G401.6 (cell line): ENCODE measurements at regions not wholly inside any gene's neighbourhood (a gene's known extent, or its start where the extent isn't known, plus 50 kb on each side); places are given as distances from the start of the nearest gene placed in this dataset.

Experiments
- FAIRE-seq: peaks from 2 replicates; lab custom pipeline; 2012; peaks lifted over from hg19 to GRCh38; lab: Jason Lieb, UNC

- no peak for FAIRE-seq
Observed at GRCh38 chr4:58205446-58206235, 1095.5 kb upstream of the IGFBP7 start.

GRCh38 chr4:58192217-58192616, 1082.0 kb upstream of the IGFBP7 start:
- FAIRE-seq, result no peak

- no peak for FAIRE-seq
Observed at GRCh38 chr4:58191109-58191508, 1080.9 kb upstream of the IGFBP7 start.

GRCh38 chr4:58188316-58188715, 1078.1 kb upstream of the IGFBP7 start:
- FAIRE-seq, result no peak

GRCh38 chr4:58175024-58175423, 1064.8 kb upstream of the IGFBP7 start:
- no peak for FAIRE-seq

- FAIRE-seq, result no peak
Observed at GRCh38 chr4:58166490-58166889, 1056.3 kb upstream of the IGFBP7 start.

GRCh38 chr4:58163156-58163555, 1053.0 kb upstream of the IGFBP7 start:
- no peak for FAIRE-seq

- FAIRE-seq, result no peak
Observed at GRCh38 chr4:58149404-58150085, 1039.4 kb upstream of the IGFBP7 start.

- no peak for FAIRE-seq
Observed at GRCh38 chr4:58144721-58145120, 1034.5 kb upstream of the IGFBP7 start.

- no peak for FAIRE-seq
Observed at GRCh38 chr4:58138786-58139668, 1028.8 kb upstream of the IGFBP7 start.

GRCh38 chr4:58136604-58137003, 1026.4 kb upstream of the IGFBP7 start:
- no peak for FAIRE-seq

GRCh38 chr4:58127680-58128079, 1017.5 kb upstream of the IGFBP7 start:
- FAIRE-seq, result no peak

- no peak for FAIRE-seq
Observed at GRCh38 chr4:58119298-58119697, 1009.1 kb upstream of the IGFBP7 start.

GRCh38 chr4:58113126-58113525, 1002.9 kb upstream of the IGFBP7 start:
- no peak for FAIRE-seq

- no peak for FAIRE-seq
Observed at GRCh38 chr4:58111818-58112217, 1001.6 kb upstream of the IGFBP7 start.

GRCh38 chr4:58093352-58093751, 983.2 kb upstream of the IGFBP7 start:
- FAIRE-seq, result no peak

- no peak for FAIRE-seq
Observed at GRCh38 chr4:58090539-58090938, 980.4 kb upstream of the IGFBP7 start.

GRCh38 chr4:58081356-58081755, 971.2 kb upstream of the IGFBP7 start:
- FAIRE-seq, result no peak

- FAIRE-seq, result no peak
Observed at GRCh38 chr4:58075724-58076123, 965.5 kb upstream of the IGFBP7 start.

GRCh38 chr4:58074382-58074781, 964.2 kb upstream of the IGFBP7 start:
- FAIRE-seq, result no peak

- FAIRE-seq, result no peak
Observed at GRCh38 chr4:58070726-58071125, 960.5 kb upstream of the IGFBP7 start.

GRCh38 chr4:58064653-58065052, 954.5 kb upstream of the IGFBP7 start:
- no peak for FAIRE-seq
